HepG2 (cell line): ENCODE measurements at regions not wholly inside any gene's neighbourhood (a gene's known extent, or its start where the extent isn't known, plus 50 kb on each side); places are given as distances from the start of the nearest gene placed in this dataset.

Experiments
- ATAC-seq: fragments of 200-7000 bp; cut with Tn5 transposase; 3 replicates; pipeline ENCODE4 v1.9.1; 2020; ENCODE audit warnings: mild to moderate bottlenecking, moderate library complexity
- BruUV-seq: library from RNA; stranded (reverse); fragments of 400-500 nt; replicated peaks from 2 replicates; lab custom pipeline; 2021; lab: Mats Ljungman, UMichigan
- CTCF ChIA-PET: fragments of 300-600 bp; formaldehyde crosslinking; extraction: SDS; loops from one replicate; lab custom pipeline; 2021; ENCODE audit warnings: low total read pairs, inconsistent platforms, low intra/inter-chr PET ratio; lab: Yijun Ruan, JAX
- POLR2A ChIA-PET: fragments of 350-600 bp; sonication (Branson Sonifier 250); formaldehyde crosslinking; loops from one replicate; lab custom pipeline; 2020; ENCODE audit warnings: antibody characterized with exemption, inconsistent platforms; lab: Yijun Ruan, JAX
- DNase-seq: peaks from one replicate; pipeline ENCODE4 v3.0.0-alpha.2; 2015; ENCODE audit warnings: low spot score
- FAIRE-seq: peaks from 3 replicates; lab custom pipeline; 2011; peaks lifted over from hg19 to GRCh38; lab: Jason Lieb, UNC
- H2AFZ ChIP-seq: one replicate; pipeline ENCODE4 v1.6.1; 2011; ENCODE audit warnings: low read length, inconsistent platforms
- H3K27ac ChIP-seq: fragments of 300-600 bp; 3 replicates; pipeline ENCODE4 v1.8.0; 2011; ENCODE audit warnings: mixed run types, mild to moderate bottlenecking, mixed read lengths, low read length, inconsistent platforms; ENCODE audit not compliant: insufficient read depth; ENCODE audit errors: extremely low read length
- H3K27me3 ChIP-seq, 2 experiments: fragments of 200-600 bp in 1 of 2; 2 replicates in 1 of 2; 3 replicates in 1 of 2; pipeline versions ENCODE4 v1.6.0 to v1.8.0; 2011; ENCODE audit warnings: low read length in 2 of 2, mild to moderate bottlenecking in 2 of 2, moderate library complexity in 2 of 2, inconsistent platforms in 1 of 2; ENCODE audit not compliant: insufficient read depth in 2 of 2, control insufficient read depth in 1 of 2
- H3K36me3 ChIP-seq, 2 experiments: fragments of 200-600 bp in 1 of 2; replicated peaks in 1 of 2; 2 replicates in 1 of 2; 3 replicates in 1 of 2; pipeline versions ENCODE4 v1.5.1 to v1.8.0; 2011; ENCODE audit warnings: low read length in 2 of 2, inconsistent platforms in 1 of 2; ENCODE audit not compliant: insufficient read depth in 2 of 2, control insufficient read depth in 1 of 2
- H3K4me1 ChIP-seq: 2 replicates; pipeline ENCODE4 v1.5.1; 2012; ENCODE audit warnings: low read length, inconsistent platforms; ENCODE audit not compliant: insufficient read depth
- H3K4me2 ChIP-seq: 2 replicates; pipeline ENCODE4 v1.6.0; 2011; ENCODE audit warnings: low read depth, low read length, inconsistent platforms
- H3K4me3 ChIP-seq, 3 experiments: fragments of 200-600 bp in 1 of 3; sonication (generic), shearing (Covaris generic) in 1 of 3; replicated peaks in 1 of 3; 2 replicates each; pipeline ENCODE4 v1.5.1; 2011 to 2016; ENCODE audit warnings: low read length in 3 of 3, inconsistent platforms in 2 of 3, low read depth in 2 of 3, mild to moderate bottlenecking in 2 of 3, control low read depth in 1 of 3, mixed read lengths in 1 of 3; ENCODE audit not compliant: insufficient read depth in 1 of 3
- H3K79me2 ChIP-seq: one replicate; pipeline ENCODE4 v1.6.1; 2011; ENCODE audit warnings: low read length, inconsistent platforms; ENCODE audit not compliant: insufficient read depth
- H3K9ac ChIP-seq: 2 replicates; pipeline ENCODE4 v1.6.0; 2011; ENCODE audit warnings: mild to moderate bottlenecking, low read depth, low read length, inconsistent platforms; ENCODE audit not compliant: insufficient read depth
- H3K9me3 ChIP-seq: 2 replicates; pipeline ENCODE4 v1.5.1; 2012; ENCODE audit warnings: mild to moderate bottlenecking, low read length
- H4K20me1 ChIP-seq: 2 replicates; pipeline ENCODE4 v1.6.0; 2011; ENCODE audit warnings: inconsistent platforms, mild to moderate bottlenecking, low read length, moderate library complexity; ENCODE audit not compliant: insufficient read depth
- CTCF ChIP-seq: sonication (generic); formaldehyde crosslinking; IDR thresholded peaks from 2 replicates; pipeline ENCODE4 v1.5.0; 2020; ENCODE audit warnings: mild to moderate bottlenecking, missing genetic modification reagents, moderate library complexity
- HINFP ChIP-seq: sonication (generic); formaldehyde crosslinking; IDR thresholded peaks from 2 replicates; pipeline ENCODE4 v1.4.0; 2020; ENCODE audit warnings: low read depth, mild to moderate bottlenecking, missing genetic modification reagents
- NFE2L2 ChIP-seq: fragments of 150-350 bp; IDR thresholded peaks from 2 replicates; pipeline ENCODE4 v1.6.1; 2014; ENCODE audit warnings: low read length
- RAD21 ChIP-seq: fragments of 450-650 bp; formaldehyde crosslinking; IDR thresholded peaks from 2 replicates; pipeline ENCODE4 v1.5.0; 2020; ENCODE audit warnings: mild to moderate bottlenecking
- REPIN1 ChIP-seq: sonication (generic); formaldehyde crosslinking; IDR thresholded peaks from 2 replicates; pipeline ENCODE4 v1.8.0; 2022; ENCODE audit warnings: missing genetic modification reagents, low read depth, mild to moderate bottlenecking, borderline replicate concordance
- SMC3 ChIP-seq: IDR thresholded peaks from 2 replicates; pipeline ENCODE4 v1.6.1; 2011; ENCODE audit warnings: low read length, improper control_type of control experiment
- STAG1 ChIP-seq: sonication (generic); formaldehyde crosslinking; IDR thresholded peaks from 2 replicates; pipeline ENCODE4 v1.4.0; 2020; ENCODE audit warnings: missing genetic modification reagents
- ZKSCAN5 ChIP-seq: sonication (generic); formaldehyde crosslinking; IDR thresholded peaks from 2 replicates; pipeline ENCODE4 v1.5.1; 2020; ENCODE audit warnings: mild to moderate bottlenecking, missing genetic modification reagents
- ZNF101 ChIP-seq: sonication (generic); formaldehyde crosslinking; IDR thresholded peaks from 2 replicates; pipeline ENCODE4 v1.4.0; 2020; ENCODE audit warnings: mild to moderate bottlenecking, low read depth, missing genetic modification reagents, borderline replicate concordance
- ZNF350 ChIP-seq: sonication (generic); formaldehyde crosslinking; IDR thresholded peaks from 2 replicates; pipeline ENCODE4 v1.4.0; 2020; ENCODE audit warnings: mild to moderate bottlenecking, low read depth, missing genetic modification reagents, borderline replicate concordance
- ZNF646 ChIP-seq: sonication (generic); formaldehyde crosslinking; IDR thresholded peaks from 2 replicates; pipeline ENCODE4 v1.9.0; 2021; ENCODE audit warnings: mild to moderate bottlenecking, missing genetic modification reagents
- WGBS: methylation state at CpG from one replicate; pipeline ENCODE4 v1.1.6; 2017; ENCODE audit warnings: low lambda C conversion rate; 5-methylcytosine and 5-hydroxymethylcytosine counted together
- in situ Hi-C: cut with HindIII; loops from 2 replicates; pipeline ENCODE4 v1.10.0; 2017; ENCODE audit warnings: low pct_unique_long_range_greater_than_20kb; ENCODE audit not compliant: extremely low pct_ligation_motif_present
- intact Hi-C: fragments of 100-400 bp; cut with micrococcal nuclease; formaldehyde crosslinking; loops from one replicate; pipeline ENCODE4 v1.10.0; 2022; ENCODE audit not compliant: unreplicated experiment

- TF ChIP-seq ZNF646 (no peak), ZNF350 (CRISPR knock-in tag) (no peak), REPIN1 (CRISPR knock-in tag) (no peak)
Measured at GRCh38 chr7:21260939-21261338, 166.9 kb upstream of the SP4 start (continued).

- POLR2A ChIA-PET: no interaction called here
- H3K9me3 ChIP-seq: no peaks in the 10 kb centered on the region
- peak; percentile 32 for DNase-seq
- H3K4me3 ChIP-seq: no peak overlapping the region
- TF ChIP-seq ZKSCAN5 (CRISPR knock-in tag) (0 out of 2 replicates have a peak, but pooled peaks have one; percentile 57), STAG1 (CRISPR knock-in tag) (peak; percentile 62), HINFP (CRISPR knock-in tag) (no peak), CTCF (CRISPR knock-in tag) (peak; percentile 64), RAD21 (CRISPR knock-in tag) (peak; percentile 43; the same call in 1 of the 2 replicates), ZNF101 (CRISPR knock-in tag) (no peak), SMC3 (peak; percentile 88), NFE2L2 (no peak)
- peak; percentile 64 for FAIRE-seq
- no peaks in the 10 kb centered on the region for H3K36me3 ChIP-seq
- CTCF ChIA-PET: interaction anchor here (1.2 to 2.3 kb wide), 3 partner anchors 235 to 505 kb away, joined by 3 to 20 read pairs (median 3); no protein-coding TSS in a partner anchor
- no peaks in the 10 kb centered on the region for H4K20me1 ChIP-seq
- in situ Hi-C loops: loop anchor here (5.0 kb wide), 1 partner anchor 245 kb away; no protein-coding TSS in a partner anchor
- H3K9ac ChIP-seq: no peak overlapping the region
- no peaks in the 10 kb centered on the region for H3K4me1 ChIP-seq
- intact Hi-C loops: loop anchor here (1.0 to 2.0 kb wide), 4 partner anchors 165 to 505 kb away; no protein-coding TSS in a partner anchor
- no peak overlapping the region for H3K27ac ChIP-seq
- ATAC-seq: peak; percentile 96
- no peak overlapping the region for H3K4me2 ChIP-seq
- no TSS peak for BruUV-seq
- no peak overlapping the region for H2AFZ ChIP-seq
- H3K79me2 ChIP-seq: no peaks in the 10 kb centered on the region
- WGBS: 2% methylated on average over 9 of the region's 9 CpGs
- no peaks in the 10 kb centered on the region for H3K27me3 ChIP-seq
Measured at GRCh38 chr7:21261627-21262594, 166.0 kb upstream of the SP4 start.
